IPS-18c (cell line): ENCODE measurements at regions not wholly inside any gene's neighbourhood (a gene's known extent, or its start where the extent isn't known, plus 50 kb on each side); places are given as distances from the start of the nearest gene placed in this dataset.

Experiments
- H3K4me3 ChIP-seq: 2 replicates; pipeline ENCODE4 v1.7.0; 2013; ENCODE audit warnings: low read depth, mild to moderate bottlenecking, low read length, moderate library complexity; ENCODE audit not compliant: insufficient read depth
- H3K9me3 ChIP-seq: one replicate; pipeline ENCODE4 v1.6.1; 2013; ENCODE audit warnings: mild to moderate bottlenecking, low read length, moderate library complexity; ENCODE audit not compliant: control insufficient read depth, insufficient read depth

- Histone ChIP-seq H3K4me3 (no peak overlapping the region), H3K9me3 (no peaks in the 10 kb centered on the region)
Measured at GRCh38 chr6:113258771-113259170, 598.4 kb upstream of the MARCKS start.

- Histone ChIP-seq H3K4me3 (no peak overlapping the region), H3K9me3 (peaks cover 6% of the 10 kb centered on the region)
Measured at GRCh38 chr6:113271437-113271836, 585.7 kb upstream of the MARCKS start.

GRCh38 chr6:113276601-113277000 is 580.5 kb upstream of the MARCKS start:
- no peak overlapping the region for H3K4me3 ChIP-seq
- H3K9me3 ChIP-seq, result no peaks in the 10 kb centered on the region

- no peak overlapping the region for H3K4me3 ChIP-seq
- H3K9me3 ChIP-seq, result no peaks in the 10 kb centered on the region
Measured at GRCh38 chr6:113277111-113277510, 580.0 kb upstream of the MARCKS start.

- H3K4me3 ChIP-seq, result no peak overlapping the region
Measured at GRCh38 chr6:113281014-113281413, 576.1 kb upstream of the MARCKS start.

GRCh38 chr6:113281431-113281830 is 575.7 kb upstream of the MARCKS start:
- H3K4me3 ChIP-seq, result no peak overlapping the region
- H3K9me3 ChIP-seq, result no peaks in the 10 kb centered on the region

More at GRCh38 chr6:113281014-113281413, 576.1 kb upstream of the MARCKS start:
- H3K9me3 ChIP-seq, result no peaks in the 10 kb centered on the region

- Histone ChIP-seq H3K4me3 (no peak overlapping the region), H3K9me3 (no peaks in the 10 kb centered on the region)
Measured at GRCh38 chr6:113287396-113287795, 569.7 kb upstream of the MARCKS start.

GRCh38 chr6:113288409-113288808 is 568.7 kb upstream of the MARCKS start:
- no peak overlapping the region for H3K4me3 ChIP-seq
- no peaks in the 10 kb centered on the region for H3K9me3 ChIP-seq

GRCh38 chr6:113289166-113289565 is 568.0 kb upstream of the MARCKS start:
- no peak overlapping the region for H3K4me3 ChIP-seq
- H3K9me3 ChIP-seq, result no peaks in the 10 kb centered on the region

- H3K4me3 ChIP-seq, result no peak overlapping the region
- H3K9me3 ChIP-seq, result no peaks in the 10 kb centered on the region
Measured at GRCh38 chr6:113290684-113291083, 566.5 kb upstream of the MARCKS start.

- no peaks in the 10 kb centered on the region for H3K9me3 ChIP-seq
- no peak overlapping the region for H3K4me3 ChIP-seq
Measured at GRCh38 chr6:113291751-113292445, 565.2 kb upstream of the MARCKS start.

- Histone ChIP-seq H3K9me3 (no peaks in the 10 kb centered on the region), H3K4me3 (no peak overlapping the region)
Measured at GRCh38 chr6:113292646-113293422, 564.3 kb upstream of the MARCKS start.

GRCh38 chr6:113293423-113293740 is 563.8 kb upstream of the MARCKS start:
- H3K9me3 ChIP-seq, result no peaks in the 10 kb centered on the region
- H3K4me3 ChIP-seq, result no peak overlapping the region

- Histone ChIP-seq H3K4me3 (no peak overlapping the region), H3K9me3 (no peaks in the 10 kb centered on the region)
Measured at GRCh38 chr6:113299531-113299930, 557.6 kb upstream of the MARCKS start.

- Histone ChIP-seq H3K4me3 (no peak overlapping the region), H3K9me3 (no peaks in the 10 kb centered on the region)
Measured at GRCh38 chr6:113301651-113302050, 555.5 kb upstream of the MARCKS start.

GRCh38 chr6:113304116-113304515 is 553.0 kb upstream of the MARCKS start:
- H3K9me3 ChIP-seq, result no peaks in the 10 kb centered on the region
- H3K4me3 ChIP-seq, result no peak overlapping the region

- Histone ChIP-seq H3K9me3 (no peaks in the 10 kb centered on the region), H3K4me3 (no peak overlapping the region)
Measured at GRCh38 chr6:113306552-113307145, 550.5 kb upstream of the MARCKS start.

GRCh38 chr6:113308266-113308665 is 548.9 kb upstream of the MARCKS start:
- no peaks in the 10 kb centered on the region for H3K9me3 ChIP-seq
- no peak overlapping the region for H3K4me3 ChIP-seq
